ENCODE measurements at regions not wholly inside any gene's neighbourhood (a gene's known extent, or its start where the extent isn't known, plus 50 kb on each side); places are given as distances from the start of the nearest gene placed in this dataset.

DNA sequence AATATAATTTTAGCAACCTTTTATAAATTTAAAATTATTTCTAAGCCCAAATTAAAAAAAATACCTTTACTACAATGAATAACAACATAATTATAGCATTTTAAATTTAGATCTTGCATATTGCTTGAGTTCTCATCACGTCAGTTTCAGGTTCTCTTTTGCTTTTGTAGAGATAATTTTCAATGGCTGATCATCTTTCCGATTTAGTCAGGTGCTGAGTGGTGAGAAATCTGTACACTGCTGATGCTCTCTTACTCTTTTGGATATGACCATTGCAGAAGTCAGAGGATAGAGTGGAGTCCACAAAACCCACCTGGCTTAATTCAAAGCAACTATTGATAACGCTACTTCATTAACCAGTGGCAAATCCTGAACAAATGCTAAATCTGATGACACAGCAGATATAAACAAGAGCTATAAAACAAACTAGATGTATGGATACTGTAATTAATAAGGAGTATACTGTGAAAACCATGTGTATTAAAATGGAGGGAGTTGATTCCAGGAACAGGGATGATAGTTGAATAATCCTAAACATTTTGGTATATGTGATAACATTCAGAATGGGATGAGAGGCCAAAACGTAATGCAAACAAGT is 394.8 kb downstream of the CSNK1G3 start:
- TF ChIP-seq, protein P1, sequence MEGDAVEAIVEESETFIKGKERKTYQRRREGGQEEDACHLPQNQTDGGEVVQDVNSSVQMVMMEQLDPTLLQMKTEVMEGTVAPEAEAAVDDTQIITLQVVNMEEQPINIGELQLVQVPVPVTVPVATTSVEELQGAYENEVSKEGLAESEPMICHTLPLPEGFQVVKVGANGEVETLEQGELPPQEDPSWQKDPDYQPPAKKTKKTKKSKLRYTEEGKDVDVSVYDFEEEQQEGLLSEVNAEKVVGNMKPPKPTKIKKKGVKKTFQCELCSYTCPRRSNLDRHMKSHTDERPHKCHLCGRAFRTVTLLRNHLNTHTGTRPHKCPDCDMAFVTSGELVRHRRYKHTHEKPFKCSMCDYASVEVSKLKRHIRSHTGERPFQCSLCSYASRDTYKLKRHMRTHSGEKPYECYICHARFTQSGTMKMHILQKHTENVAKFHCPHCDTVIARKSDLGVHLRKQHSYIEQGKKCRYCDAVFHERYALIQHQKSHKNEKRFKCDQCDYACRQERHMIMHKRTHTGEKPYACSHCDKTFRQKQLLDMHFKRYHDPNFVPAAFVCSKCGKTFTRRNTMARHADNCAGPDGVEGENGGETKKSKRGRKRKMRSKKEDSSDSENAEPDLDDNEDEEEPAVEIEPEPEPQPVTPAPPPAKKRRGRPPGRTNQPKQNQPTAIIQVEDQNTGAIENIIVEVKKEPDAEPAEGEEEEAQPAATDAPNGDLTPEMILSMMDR (conservative IDR thresholded peaks at IDR 0.05; ENCODE audit: low read depth, low read length), result no peak
- DNase-seq (ENCODE audit: low read depth), result no peak

DNA sequence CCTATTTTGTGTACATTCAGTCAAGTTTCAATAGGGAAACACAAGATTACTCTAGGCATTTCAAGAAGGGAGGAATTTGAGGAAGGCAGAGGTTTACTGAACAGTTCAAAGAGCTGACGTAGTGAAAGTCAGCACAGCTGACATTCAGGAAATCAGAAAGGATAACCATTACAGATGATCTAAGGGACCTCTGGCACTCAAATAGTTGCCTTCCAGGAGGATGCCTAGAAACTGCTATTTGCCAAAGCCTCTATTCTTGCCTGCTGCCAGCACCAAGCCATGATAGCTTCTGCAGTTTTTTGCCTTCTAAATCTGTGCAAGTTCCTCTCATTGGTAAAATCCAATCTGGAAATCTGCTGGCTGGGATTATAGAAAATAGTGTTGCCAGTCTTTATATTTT is 373.1 kb downstream of the CSNK1G3 start:
- H3K4me3 ChIP-seq (ENCODE audit: low read depth, low read length), result no peak overlapping the region
- DNase-seq (ENCODE audit: low read depth), result no peak
- TF ChIP-seq, protein P1 (conservative IDR thresholded peaks at IDR 0.05; ENCODE audit: low read depth, low read length), result no peak

More for the DNA sequence above, 394.8 kb downstream of the CSNK1G3 start:
- H3K4me3 ChIP-seq (ENCODE audit: low read depth, low read length), result no peak overlapping the region

DNA sequence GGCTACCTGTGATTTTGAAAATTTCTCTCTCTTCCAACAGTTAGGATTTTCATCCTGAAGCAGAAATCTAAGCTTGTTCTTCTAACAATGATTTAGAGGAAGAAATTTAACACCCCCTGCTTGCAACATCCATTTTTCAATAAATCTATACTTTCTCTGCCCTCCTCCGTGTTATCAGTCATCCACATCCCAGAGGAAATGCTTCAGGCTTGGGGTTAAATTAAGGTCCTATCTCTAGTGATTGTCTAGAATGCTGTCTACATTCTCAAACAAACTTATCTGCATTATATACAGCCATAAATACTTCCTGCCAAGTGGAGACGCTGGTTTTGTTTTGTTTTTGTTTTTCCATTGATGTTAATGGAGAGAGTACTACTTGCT is 371.0 kb downstream of the CSNK1G3 start:
- TF ChIP-seq, protein P1 (conservative IDR thresholded peaks at IDR 0.05; ENCODE audit: low read depth, low read length), result no peak
- H3K4me3 ChIP-seq (ENCODE audit: low read depth, low read length), result peak overlapping the region; percentile 26
- peak; percentile 40 for DNase-seq (ENCODE audit: low read depth)

DNA sequence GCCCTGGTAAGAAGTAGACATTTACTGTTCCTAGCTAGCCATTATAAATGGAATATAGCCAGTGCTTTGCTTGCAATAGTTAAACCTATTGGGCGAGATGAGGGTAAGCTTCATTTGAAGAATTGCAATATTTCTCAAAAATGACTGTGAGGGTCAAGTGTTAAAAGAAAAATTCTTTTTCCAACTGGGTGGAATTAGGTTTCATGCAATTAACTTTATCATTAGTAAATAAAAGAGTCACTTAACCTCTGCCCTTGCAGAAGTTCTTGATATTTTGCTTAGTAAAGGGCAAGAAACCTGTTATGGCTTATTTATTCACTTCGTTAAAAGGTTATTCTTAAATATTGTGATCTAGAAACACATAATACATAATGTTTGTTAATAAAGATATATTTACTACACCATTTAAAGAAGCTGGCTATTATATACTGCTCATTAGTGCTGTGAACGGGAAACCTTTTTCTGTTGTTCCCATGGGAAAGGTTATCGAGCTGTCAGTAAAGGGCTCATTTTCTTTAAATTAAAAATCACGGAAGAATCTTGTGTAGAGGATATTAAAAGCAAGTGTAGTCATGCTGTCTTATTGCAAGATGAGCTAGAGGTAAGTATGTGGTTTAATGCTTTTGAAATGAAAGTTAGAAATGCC is 370.5 kb downstream of the CSNK1G3 start:
- no peak for DNase-seq (ENCODE audit: low read depth)
- TF ChIP-seq, protein P1 (conservative IDR thresholded peaks at IDR 0.05; ENCODE audit: low read depth, low read length), result no peak
- H3K4me3 ChIP-seq (ENCODE audit: low read depth, low read length), result peak overlapping the region; percentile 26

DNA sequence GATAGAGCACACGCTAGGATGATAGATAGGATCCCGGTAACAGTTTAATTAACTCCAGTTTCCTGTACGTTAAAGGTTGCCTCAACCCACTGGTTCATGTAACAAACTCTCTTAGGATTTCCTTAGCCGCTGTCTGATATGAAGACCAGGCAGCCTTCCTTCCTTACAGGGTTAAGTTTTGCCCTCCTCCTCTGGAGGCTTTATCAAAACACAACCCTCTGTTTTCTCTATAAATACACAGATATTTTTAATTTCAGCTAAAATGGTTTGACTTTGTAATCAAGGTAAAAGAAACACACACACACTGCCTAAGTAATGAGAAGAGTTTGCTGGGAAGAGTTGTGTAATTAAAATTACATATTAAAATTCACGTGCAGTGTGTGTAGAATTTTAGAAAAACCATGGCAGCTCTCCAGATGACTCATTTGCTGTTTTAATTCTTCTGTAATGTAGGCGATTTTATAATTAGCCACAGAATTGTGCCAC is 369.8 kb downstream of the CSNK1G3 start:
- DNase-seq (ENCODE audit: low read depth), result peak; percentile 41
- TF ChIP-seq, protein P1 (conservative IDR thresholded peaks at IDR 0.05; ENCODE audit: low read depth, low read length), result no peak
- H3K4me3 ChIP-seq (ENCODE audit: low read depth, low read length), result no peak overlapping the region

DNA sequence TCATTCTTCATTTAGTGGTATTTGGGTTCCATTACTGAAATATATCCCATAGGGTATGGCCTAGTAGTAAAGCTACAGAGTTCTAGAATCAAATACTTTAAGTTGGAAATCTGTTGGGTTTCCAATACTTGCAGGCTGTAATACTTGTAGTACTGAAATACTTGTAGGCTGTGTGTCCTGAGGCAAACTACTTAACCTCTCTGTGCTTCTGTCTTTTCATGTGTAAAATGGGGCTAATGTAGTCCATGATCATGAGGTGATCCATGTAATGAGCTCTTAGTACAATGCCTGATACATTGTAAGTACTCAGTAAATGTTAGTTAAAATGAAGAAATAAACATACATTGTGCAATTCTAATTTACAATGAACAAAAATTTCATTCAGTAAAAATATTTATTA is 368.9 kb downstream of the CSNK1G3 start:
- no peak overlapping the region for H3K4me3 ChIP-seq (ENCODE audit: low read depth, low read length)
- TF ChIP-seq, protein P1 (conservative IDR thresholded peaks at IDR 0.05; ENCODE audit: low read depth, low read length), result no peak

DNA sequence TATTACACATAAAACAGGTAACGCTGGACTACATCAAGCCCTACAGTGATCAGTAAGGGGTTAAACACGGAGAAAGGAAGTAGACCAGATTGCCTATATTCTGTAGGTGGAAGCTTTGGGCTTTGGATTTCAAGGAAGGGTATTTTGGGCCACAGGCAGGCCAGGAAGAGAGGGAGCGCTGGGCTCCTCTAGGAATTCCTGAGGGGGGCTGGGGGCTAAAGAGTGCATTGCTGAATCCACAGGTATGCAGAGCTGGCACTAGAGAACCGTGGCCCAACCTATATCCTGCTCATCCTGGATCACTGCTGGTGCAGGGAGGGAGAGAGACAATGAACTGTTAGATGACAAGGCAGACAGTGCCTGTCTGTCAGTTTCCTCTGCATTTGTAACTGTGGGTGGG is 367.1 kb downstream of the CSNK1G3 start:
- DNase-seq (ENCODE audit: low read depth), result no peak
- TF ChIP-seq, protein P1 (conservative IDR thresholded peaks at IDR 0.05; ENCODE audit: low read depth, low read length), result no peak
- H3K4me3 ChIP-seq (ENCODE audit: low read depth, low read length), result no peak overlapping the region

More for the DNA sequence above, 368.9 kb downstream of the CSNK1G3 start:
- no peak for DNase-seq (ENCODE audit: low read depth)

All from choroid plexus epithelial cell (primary cell).